HG02642 (cell line): ENCODE measurements at regions not wholly inside any gene's neighbourhood (a gene's known extent, or its start where the extent isn't known, plus 50 kb on each side); places are given as distances from the start of the nearest gene placed in this dataset.

ENCODE experiments used
- ATAC-seq: cut with Tn5 transposase; IDR thresholded peaks from one replicate; pipeline ENCODE4 v1.9.1; 2021; ENCODE audit warnings: mild to moderate bottlenecking; ENCODE audit not compliant: unreplicated experiment, poor library complexity

GRCh38 chr3:111244760-111245159, 173.1 kb downstream of the NECTIN3 start:
- ATAC-seq, result no peak

- ATAC-seq, result no peak
Observed at GRCh38 chr3:111246967-111247760, 175.5 kb downstream of the NECTIN3 start.

GRCh38 chr3:111248406-111248805, 176.8 kb downstream of the NECTIN3 start:
- no peak for ATAC-seq

GRCh38 chr3:111249421-111249820, 177.8 kb downstream of the NECTIN3 start:
- no peak for ATAC-seq

- peak; percentile 73 for ATAC-seq
Observed at GRCh38 chr3:111252779-111253178, 181.2 kb downstream of the NECTIN3 start.

GRCh38 chr3:111253733-111254132, 182.1 kb downstream of the NECTIN3 start:
- no peak for ATAC-seq

GRCh38 chr3:111260878-111261277, 189.3 kb downstream of the NECTIN3 start:
- peak; percentile 70 for ATAC-seq

GRCh38 chr3:111269777-111270176, 198.2 kb downstream of the NECTIN3 start:
- ATAC-seq, result no peak

GRCh38 chr3:111277226-111277625, 205.6 kb downstream of the NECTIN3 start:
- ATAC-seq, result no peak

GRCh38 chr3:111278959-111279358, 207.3 kb downstream of the NECTIN3 start:
- no peak for ATAC-seq

- ATAC-seq, result no peak
Observed at GRCh38 chr3:111282024-111282423, 210.4 kb downstream of the NECTIN3 start.

GRCh38 chr3:111283165-111283564, 211.5 kb downstream of the NECTIN3 start:
- ATAC-seq, result no peak

GRCh38 chr3:111284503-111285183, 213.0 kb downstream of the NECTIN3 start:
- ATAC-seq, result no peak

GRCh38 chr3:111285184-111285538, 213.5 kb downstream of the NECTIN3 start:
- ATAC-seq, result no peak

GRCh38 chr3:111285694-111286093, 214.1 kb downstream of the NECTIN3 start:
- ATAC-seq, result no peak

- ATAC-seq, result no peak
Observed at GRCh38 chr3:111286746-111287145, 215.1 kb downstream of the NECTIN3 start.

- no peak for ATAC-seq
Observed at GRCh38 chr3:111292117-111292516, 220.5 kb downstream of the NECTIN3 start.

GRCh38 chr3:111299192-111299615, 227.6 kb downstream of the NECTIN3 start:
- ATAC-seq, result no peak

- no peak for ATAC-seq
Observed at GRCh38 chr3:111301238-111301798, 229.7 kb downstream of the NECTIN3 start.

- ATAC-seq, result no peak
Observed at GRCh38 chr3:111302063-111302462, 230.4 kb downstream of the NECTIN3 start.

GRCh38 chr3:111303760-111304159, 232.1 kb downstream of the NECTIN3 start:
- no peak for ATAC-seq
